Fibroblast of mammary gland (primary cell): ENCODE measurements at regions not wholly inside any gene's neighbourhood (a gene's known extent, or its start where the extent isn't known, plus 50 kb on each side); places are given as distances from the start of the nearest gene placed in this dataset.

Experiments
- DNase-seq: peaks from one replicate; pipeline ENCODE4 v3.0.0-alpha.2; 2010; ENCODE audit warnings: low read depth
- H3K4me3 ChIP-seq: 2 replicates; pipeline ENCODE4 v1.5.1; 2011; ENCODE audit warnings: low read depth, mild to moderate bottlenecking, low read length, moderate library complexity; ENCODE audit not compliant: control insufficient read depth
- CTCF ChIP-seq: conservative IDR thresholded peaks from 2 replicates; pipeline ENCODE4 v1.5.1; 2011; ENCODE audit warnings: low read depth, low read length, inconsistent platforms; ENCODE audit not compliant: control insufficient read depth, insufficient read depth

GRCh38 chr22:46073683-46074504 lies 76.4 kb upstream of the PPARA start:
- peak; percentile 17 for DNase-seq
- peak overlapping the region; percentile 94 for H3K4me3 ChIP-seq
- no peak for TF ChIP-seq CTCF

DNA sequence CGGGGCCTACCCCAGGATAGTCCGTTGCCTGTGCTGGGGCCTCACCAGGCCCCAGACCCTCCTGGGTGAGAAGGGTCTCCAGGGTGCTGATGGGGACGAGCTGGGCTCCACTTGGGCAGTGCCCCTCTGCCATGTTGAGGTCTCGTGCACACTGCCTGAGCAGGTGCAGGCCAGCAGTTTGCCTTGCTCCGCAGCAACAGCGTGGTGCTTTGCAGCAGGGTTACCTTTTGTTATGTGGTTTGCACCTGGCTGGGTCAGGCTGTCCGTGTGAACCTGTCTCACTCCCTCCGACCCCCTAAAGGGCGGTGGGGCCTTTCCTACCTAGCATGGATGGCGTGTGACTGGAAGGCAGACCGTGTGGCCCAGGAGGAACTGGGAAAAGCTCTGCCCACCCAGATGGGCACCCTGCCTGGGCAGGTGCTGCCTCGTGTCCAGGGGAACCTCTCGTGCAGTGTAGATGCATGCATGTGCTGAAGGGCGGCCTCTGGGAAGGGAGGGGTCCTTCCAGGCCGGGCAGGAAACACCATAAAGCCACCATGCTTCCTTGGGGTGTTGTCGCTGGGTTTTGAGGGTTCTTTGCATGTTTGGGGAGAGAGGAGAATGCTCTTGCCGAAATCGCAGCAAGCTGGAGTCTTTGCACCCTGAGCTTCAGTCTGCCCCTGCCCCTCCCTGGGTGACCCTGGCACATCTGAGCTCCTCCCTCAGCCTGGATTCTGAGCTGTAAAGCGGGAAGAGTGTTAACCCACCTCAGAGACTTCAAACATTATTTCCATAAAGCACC lies 75.4 kb upstream of the PPARA start:
- no peak for DNase-seq
- peak overlapping the region; percentile 94 for H3K4me3 ChIP-seq
- TF ChIP-seq CTCF: no peak

- no peak for TF ChIP-seq CTCF
- H3K4me3 ChIP-seq: peak overlapping the region; percentile 94
- DNase-seq: no peak
These were observed 74.4 kb upstream of the PPARA start for GRCh38 chr22:46075764-46076531.

GRCh38 chr22:46076651-46077339 lies 73.5 kb upstream of the PPARA start:
- H3K4me3 ChIP-seq: peak overlapping the region; percentile 94
- DNase-seq: no peak

DNA sequence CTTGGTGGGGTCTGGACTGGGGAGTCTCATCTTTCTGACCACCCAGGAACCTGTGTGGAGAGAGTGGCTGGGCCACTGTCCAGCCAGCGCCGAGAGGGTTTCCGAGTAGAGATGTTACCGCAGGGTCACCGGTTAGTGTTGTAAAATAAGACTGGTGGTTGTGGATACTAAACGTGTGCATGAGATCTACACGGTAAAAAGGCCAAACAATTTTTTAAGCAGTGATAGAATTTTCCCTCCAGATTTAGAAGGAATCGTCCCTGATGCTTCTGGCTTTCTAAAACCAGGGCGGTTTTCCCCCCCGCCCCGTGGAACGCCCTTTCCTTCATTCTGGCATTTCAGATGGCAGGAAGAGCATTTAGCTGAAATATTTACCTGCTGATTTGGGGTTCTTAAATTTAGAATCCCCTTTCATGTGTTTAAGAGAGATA lies 72.6 kb upstream of the PPARA start:
- no peak for DNase-seq
- TF ChIP-seq CTCF: no peak
- H3K4me3 ChIP-seq: peak overlapping the region; percentile 94

More at GRCh38 chr22:46076651-46077339, 73.5 kb upstream of the PPARA start:
- TF ChIP-seq CTCF: no peak
